PC-9 (cell line): ENCODE measurements at regions not wholly inside any gene's neighbourhood (a gene's known extent, or its start where the extent isn't known, plus 50 kb on each side); places are given as distances from the start of the nearest gene placed in this dataset.
"Not testable (repeated sequence)": the region's sequence is repeated elsewhere in the genome, so short reads cannot be mapped to it uniquely, and the experiment has no call there.

Experiments
- EZH2 ChIP-seq: fragments of 200-600 bp; sonication (generic); IDR thresholded peaks from 2 replicates; pipeline ENCODE4 v1.8.0; 2017; ENCODE audit warnings: antibody characterized with exemption, low read depth
- TF ChIP-seq, protein P1 (sequence below): fragments of 200-600 bp; sonication (generic); conservative IDR thresholded peaks from 2 replicates; pipeline ENCODE4 v1.6.1; 2017; ENCODE audit warnings: mixed run types, antibody characterized with exemption, mild to moderate bottlenecking, moderate library complexity

DNA sequence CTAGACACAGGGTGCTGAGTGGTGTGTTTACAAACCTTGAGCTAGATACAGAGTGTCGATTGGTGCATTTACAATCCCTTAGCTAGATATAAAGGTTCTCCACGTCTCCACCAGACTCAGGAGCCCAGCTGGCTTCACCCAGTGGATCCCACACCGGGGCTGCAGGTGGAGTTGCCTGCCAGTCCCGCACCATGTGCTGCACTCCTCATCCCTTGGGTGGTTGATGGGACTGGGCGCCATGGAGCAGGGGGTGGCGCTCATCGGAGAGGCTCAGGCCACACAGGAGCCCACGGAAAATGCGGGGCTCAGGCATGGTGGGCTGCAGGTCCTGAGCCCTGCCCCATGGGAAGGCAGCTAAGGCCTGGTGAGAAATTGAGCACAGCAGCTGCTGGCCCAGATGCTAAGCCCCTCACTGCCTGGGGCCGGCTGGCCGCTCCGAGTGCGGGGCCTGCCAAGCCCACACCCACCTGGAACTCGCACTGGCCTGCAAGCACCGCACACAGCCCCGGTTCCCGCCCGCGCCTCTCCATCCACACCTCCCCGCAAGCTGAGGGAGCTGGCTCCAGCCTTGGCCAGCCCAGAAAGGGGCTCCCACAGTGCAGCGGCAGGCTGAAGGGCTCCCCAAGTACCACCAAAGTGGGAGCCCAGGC, 418.4 kb downstream of the KIF20B start:
- TF ChIP-seq, protein P1, sequence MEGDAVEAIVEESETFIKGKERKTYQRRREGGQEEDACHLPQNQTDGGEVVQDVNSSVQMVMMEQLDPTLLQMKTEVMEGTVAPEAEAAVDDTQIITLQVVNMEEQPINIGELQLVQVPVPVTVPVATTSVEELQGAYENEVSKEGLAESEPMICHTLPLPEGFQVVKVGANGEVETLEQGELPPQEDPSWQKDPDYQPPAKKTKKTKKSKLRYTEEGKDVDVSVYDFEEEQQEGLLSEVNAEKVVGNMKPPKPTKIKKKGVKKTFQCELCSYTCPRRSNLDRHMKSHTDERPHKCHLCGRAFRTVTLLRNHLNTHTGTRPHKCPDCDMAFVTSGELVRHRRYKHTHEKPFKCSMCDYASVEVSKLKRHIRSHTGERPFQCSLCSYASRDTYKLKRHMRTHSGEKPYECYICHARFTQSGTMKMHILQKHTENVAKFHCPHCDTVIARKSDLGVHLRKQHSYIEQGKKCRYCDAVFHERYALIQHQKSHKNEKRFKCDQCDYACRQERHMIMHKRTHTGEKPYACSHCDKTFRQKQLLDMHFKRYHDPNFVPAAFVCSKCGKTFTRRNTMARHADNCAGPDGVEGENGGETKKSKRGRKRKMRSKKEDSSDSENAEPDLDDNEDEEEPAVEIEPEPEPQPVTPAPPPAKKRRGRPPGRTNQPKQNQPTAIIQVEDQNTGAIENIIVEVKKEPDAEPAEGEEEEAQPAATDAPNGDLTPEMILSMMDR: not testable (repeated sequence)
- not testable (repeated sequence) for TF ChIP-seq EZH2
